Breast epithelium (tissue), 4 donors: ENCODE measurements at regions not wholly inside any gene's neighbourhood (a gene's known extent, or its start where the extent isn't known, plus 50 kb on each side); places are given as distances from the start of the nearest gene placed in this dataset.

Source experiments
- DNase-seq, 2 donors: peaks; one replicate each; pipeline ENCODE4 v3.0.0-alpha.2; 2019; ENCODE audit warnings: low spot score in 2 of 2
- H3K27ac ChIP-seq, 2 donors: fragments of 200-600 bp; sonication (generic) in 1 of 2; one replicate each; pipeline ENCODE4 v1.5.1; 2016 to 2019; ENCODE audit warnings: mild to moderate bottlenecking in 1 of 2
- H3K27me3 ChIP-seq, 2 donors: fragments of 200-600 bp; sonication (generic) in 1 of 2; one replicate each; pipeline versions ENCODE4 v1.5.1 to v1.6.0; 2017 to 2019; ENCODE audit warnings: control low read depth in 1 of 2, mild to moderate bottlenecking in 1 of 2
- H3K36me3 ChIP-seq: fragments of 200-600 bp; one replicate; pipeline ENCODE4 v1.5.1; 2019
- H3K4me1 ChIP-seq, 2 donors: fragments of 200-600 bp; sonication (generic); one replicate each; pipeline ENCODE4 v1.5.1; 2016 to 2019; ENCODE audit warnings: control low read depth in 1 of 2
- H3K4me3 ChIP-seq, 3 donors: fragments of 200-600 bp; sonication (generic); 1 replicate in 2 of 3; 2 replicates in 1 of 3; pipeline ENCODE4 v1.5.1; 2016 to 2019; ENCODE audit warnings: mild to moderate bottlenecking in 3 of 3, moderate library complexity in 2 of 3
- H3K9me3 ChIP-seq, 2 donors: fragments of 200-600 bp; sonication (generic) in 1 of 2; one replicate each; pipeline ENCODE4 v1.5.1; 2016 to 2019; ENCODE audit warnings: control low read depth in 1 of 2
- POLR2A ChIP-seq: fragments of 450-650 bp; IDR thresholded peaks from one replicate; pipeline ENCODE4 v1.6.1; 2016; ENCODE audit warnings: antibody characterized with exemption, mild to moderate bottlenecking, moderate library complexity
- POLR2AphosphoS5 ChIP-seq, 3 donors: sonication (generic); formaldehyde crosslinking; IDR thresholded peaks; one replicate each; pipeline ENCODE4 v1.6.1; 2017; ENCODE audit warnings: antibody characterized with exemption in 3 of 3
- intact Hi-C: fragments of 100-400 bp; cut with DNase I; formaldehyde crosslinking; loops from one replicate; pipeline ENCODE4 v1.15.1; 2023; ENCODE audit warnings: low total_unique reads
- TF ChIP-seq, protein P1 (sequence below), 3 donors: fragments of 450-650 bp; IDR thresholded peaks; one replicate each; pipeline ENCODE4 v1.5.1; 2016 to 2017; ENCODE audit warnings: antibody characterized with exemption in 3 of 3, mild to moderate bottlenecking in 3 of 3, moderate library complexity in 3 of 3

GRCh38 chr5:2291146-2291840 is 408.6 kb upstream of the IRX4 start:
- Histone ChIP-seq H3K4me3 (no peak overlapping the region), H3K4me1 (no peaks in the 10 kb centered on the region), H3K36me3 (no peaks in the 10 kb centered on the region), H3K27ac (no peak overlapping the region), H3K27me3 (no peaks in the 10 kb centered on the region), H3K9me3 (no peaks in the 10 kb centered on the region)
- intact Hi-C loops, result no loop called here
- TF ChIP-seq POLR2AphosphoS5 (IDR thresholded peaks at IDR 0.05), result no peak
- TF ChIP-seq, protein P1, sequence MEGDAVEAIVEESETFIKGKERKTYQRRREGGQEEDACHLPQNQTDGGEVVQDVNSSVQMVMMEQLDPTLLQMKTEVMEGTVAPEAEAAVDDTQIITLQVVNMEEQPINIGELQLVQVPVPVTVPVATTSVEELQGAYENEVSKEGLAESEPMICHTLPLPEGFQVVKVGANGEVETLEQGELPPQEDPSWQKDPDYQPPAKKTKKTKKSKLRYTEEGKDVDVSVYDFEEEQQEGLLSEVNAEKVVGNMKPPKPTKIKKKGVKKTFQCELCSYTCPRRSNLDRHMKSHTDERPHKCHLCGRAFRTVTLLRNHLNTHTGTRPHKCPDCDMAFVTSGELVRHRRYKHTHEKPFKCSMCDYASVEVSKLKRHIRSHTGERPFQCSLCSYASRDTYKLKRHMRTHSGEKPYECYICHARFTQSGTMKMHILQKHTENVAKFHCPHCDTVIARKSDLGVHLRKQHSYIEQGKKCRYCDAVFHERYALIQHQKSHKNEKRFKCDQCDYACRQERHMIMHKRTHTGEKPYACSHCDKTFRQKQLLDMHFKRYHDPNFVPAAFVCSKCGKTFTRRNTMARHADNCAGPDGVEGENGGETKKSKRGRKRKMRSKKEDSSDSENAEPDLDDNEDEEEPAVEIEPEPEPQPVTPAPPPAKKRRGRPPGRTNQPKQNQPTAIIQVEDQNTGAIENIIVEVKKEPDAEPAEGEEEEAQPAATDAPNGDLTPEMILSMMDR (IDR thresholded peaks at IDR 0.05), result no peak
- peak in 1 of 2 donors; percentile 25 for DNase-seq

GRCh38 chr5:2289380-2289779 is 406.7 kb upstream of the IRX4 start:
- TF ChIP-seq POLR2A (no peak), POLR2AphosphoS5 (IDR thresholded peaks at IDR 0.05) (no peak)
- TF ChIP-seq, protein P1 (IDR thresholded peaks at IDR 0.05), result no peak
- no peak for DNase-seq
- Histone ChIP-seq H3K4me3 (no peak overlapping the region), H3K9me3 (no peaks in the 10 kb centered on the region), H3K27ac (no peak overlapping the region), H3K36me3 (no peaks in the 10 kb centered on the region), H3K27me3 (no peaks in the 10 kb centered on the region), H3K4me1 (no peaks in the 10 kb centered on the region)
- intact Hi-C loops, result no loop called here

GRCh38 chr5:2288968-2289367 is 406.2 kb upstream of the IRX4 start:
- Histone ChIP-seq H3K27me3 (no peaks in the 10 kb centered on the region), H3K4me1 (no peaks in the 10 kb centered on the region), H3K9me3 (no peaks in the 10 kb centered on the region), H3K27ac (no peak overlapping the region), H3K4me3 (no peak overlapping the region), H3K36me3 (no peaks in the 10 kb centered on the region)
- TF ChIP-seq, protein P1 (IDR thresholded peaks at IDR 0.05), result no peak
- TF ChIP-seq POLR2AphosphoS5 (IDR thresholded peaks at IDR 0.05), result no peak
- no peak for TF ChIP-seq POLR2A
- DNase-seq, result no peak
- intact Hi-C loops, result no loop called here

- no peak for DNase-seq
- intact Hi-C loops, result no loop called here
Observed at GRCh38 chr5:2288466-2288865, 405.7 kb upstream of the IRX4 start.

DNA sequence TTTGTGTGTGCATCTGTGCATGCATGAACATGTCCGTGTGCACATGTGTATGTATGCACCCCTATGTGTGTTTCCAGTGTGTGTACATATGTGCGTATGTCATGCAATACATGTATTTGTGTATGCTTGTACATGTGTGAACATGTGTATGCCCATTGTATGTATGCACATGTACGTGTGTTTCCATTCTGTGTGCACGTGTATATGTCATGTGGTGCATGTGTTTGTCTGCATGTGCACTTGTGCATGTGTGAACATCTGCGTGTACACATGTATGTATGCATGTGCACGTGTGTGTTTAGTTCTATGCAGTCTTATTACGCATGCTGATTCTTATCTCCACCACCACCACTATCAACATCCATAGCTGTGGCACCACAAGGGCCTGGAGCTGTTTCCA is 403.5 kb upstream of the IRX4 start:
- Histone ChIP-seq H3K9me3 (no peaks in the 10 kb centered on the region), H3K27me3 (no peaks in the 10 kb centered on the region), H3K4me3 (no peak overlapping the region), H3K4me1 (no peaks in the 10 kb centered on the region), H3K27ac (no peak overlapping the region), H3K36me3 (no peaks in the 10 kb centered on the region)
- TF ChIP-seq, protein P1 (IDR thresholded peaks at IDR 0.05), result no peak
- TF ChIP-seq POLR2A, result no peak
- TF ChIP-seq POLR2AphosphoS5 (IDR thresholded peaks at IDR 0.05), result no peak
- DNase-seq, result no peak
- intact Hi-C loops, result no loop called here

More at GRCh38 chr5:2288466-2288865, 405.7 kb upstream of the IRX4 start:
- no peak for TF ChIP-seq POLR2A
- TF ChIP-seq POLR2AphosphoS5 (IDR thresholded peaks at IDR 0.05), result no peak
- TF ChIP-seq, protein P1 (IDR thresholded peaks at IDR 0.05), result no peak
- H3K27me3 ChIP-seq, result no peaks in the 10 kb centered on the region
- H3K4me1 ChIP-seq, result no peaks in the 10 kb centered on the region
- H3K27ac ChIP-seq, result no peak overlapping the region
- H3K9me3 ChIP-seq, result no peaks in the 10 kb centered on the region
- no peaks in the 10 kb centered on the region for H3K36me3 ChIP-seq
- H3K4me3 ChIP-seq, result no peak overlapping the region
